SK-N-SH (cell line): ENCODE measurements at regions not wholly inside any gene's neighbourhood (a gene's known extent, or its start where the extent isn't known, plus 50 kb on each side); places are given as distances from the start of the nearest gene placed in this dataset.
"Not testable (repeated sequence)": the region's sequence is repeated elsewhere in the genome, so short reads cannot be mapped to it uniquely, and the experiment has no call there.

ENCODE experiments used
- CTCF ChIA-PET: fragments of 300-600, 350-600 bp; formaldehyde crosslinking; extraction: SDS; loops from one replicate; lab custom pipeline; 2021; lab: Yijun Ruan, JAX
- POLR2A ChIA-PET: fragments of 350-600 bp; sonication (Branson Sonifier 250); formaldehyde crosslinking; extraction: SDS; loops from one replicate; lab custom pipeline; 2020; ENCODE audit warnings: antibody characterized with exemption, inconsistent platforms; lab: Yijun Ruan, JAX
- DNase-seq: peaks from one replicate; pipeline ENCODE4 v3.0.0; 2012
- H2AFZ ChIP-seq: fragments of 200-600 bp; sonication (generic); 2 replicates; pipeline ENCODE4 v1.8.1; 2016; ENCODE audit warnings: antibody characterized with exemption, mild to moderate bottlenecking, low read depth
- H3F3A ChIP-seq: fragments of 200-600 bp; sonication (generic); replicated peaks from 2 replicates; pipeline ENCODE3; 2016; ENCODE audit warnings: antibody characterized with exemption, mild to moderate bottlenecking; ENCODE audit not compliant: insufficient read depth
- H3K27ac ChIP-seq, 2 experiments: fragments of 200-500 bp in 1 of 2; fragments of 200-600 bp in 1 of 2; sonication (Bioruptor generic) in 1 of 2; sonication (generic), shearing (Covaris generic) in 1 of 2; 2 replicates each; pipeline versions ENCODE4 v1.5.1 to v1.6.1; 2014 to 2016; ENCODE audit warnings: low read depth in 2 of 2, inconsistent platforms in 1 of 2, low read length in 1 of 2, mild to moderate bottlenecking in 1 of 2, mixed read lengths in 1 of 2
- H3K27me3 ChIP-seq: fragments of 200-600 bp; sonication (generic), shearing (Covaris generic); 2 replicates; pipeline ENCODE4 v1.6.1; 2016; ENCODE audit warnings: mixed run types; ENCODE audit not compliant: insufficient read depth
- H3K36me3 ChIP-seq, 2 experiments: fragments of 200-500 bp in 1 of 2; fragments of 200-600 bp in 1 of 2; sonication (Bioruptor generic) in 1 of 2; sonication (generic) in 1 of 2; replicated peaks in 1 of 2; 2 replicates each; pipeline versions ENCODE3 to v1.5.1; 2014 to 2016; ENCODE audit warnings: low read length in 1 of 2, mild to moderate bottlenecking in 1 of 2; ENCODE audit not compliant: insufficient read depth in 2 of 2, control insufficient read depth in 1 of 2
- H3K4me1 ChIP-seq, 2 experiments: fragments of 200-500 bp in 1 of 2; fragments of 200-600 bp in 1 of 2; sonication (Bioruptor generic) in 1 of 2; sonication (generic), shearing (Covaris generic) in 1 of 2; 2 replicates each; pipeline versions ENCODE4 v1.5.1 to v1.6.1; 2014 to 2016; ENCODE audit warnings: low read depth in 1 of 2, low read length in 1 of 2, mixed run types in 1 of 2; ENCODE audit not compliant: insufficient read depth in 2 of 2, control insufficient read depth in 1 of 2
- H3K4me2 ChIP-seq: fragments of 200-600 bp; sonication (generic), shearing (Covaris generic); 2 replicates; pipeline ENCODE4 v1.6.1; 2017; ENCODE audit warnings: mixed run types
- H3K4me3 ChIP-seq, 2 experiments: fragments of 200-500 bp in 1 of 2; fragments of 200-600 bp in 1 of 2; sonication (Bioruptor generic) in 1 of 2; sonication (generic), shearing (Covaris generic) in 1 of 2; 2 replicates each; pipeline versions ENCODE4 v1.5.1 to v1.8.1; 2014 to 2016; ENCODE audit warnings: low read depth in 2 of 2, inconsistent platforms in 1 of 2, low read length in 1 of 2, mild to moderate bottlenecking in 1 of 2, mixed read lengths in 1 of 2, moderate library complexity in 1 of 2
- H3K79me2 ChIP-seq: fragments of 200-600 bp; sonication (generic); 2 replicates; pipeline ENCODE4 v1.8.1; 2017; ENCODE audit warnings: mild to moderate bottlenecking; ENCODE audit not compliant: insufficient read depth
- H3K9ac ChIP-seq: fragments of 200-600 bp; sonication (generic); 2 replicates; pipeline ENCODE4 v1.6.1; 2017; ENCODE audit warnings: mixed run types
- H3K9me2 ChIP-seq: fragments of 200-600 bp; sonication (generic); 2 replicates; pipeline ENCODE4 v1.6.1; 2017; ENCODE audit warnings: mixed run types
- H3K9me3 ChIP-seq: fragments of 200-600 bp; sonication (generic); 2 replicates; pipeline ENCODE4 v1.6.1; 2017; ENCODE audit warnings: mixed run types, mild to moderate bottlenecking, moderate library complexity
- H4K20me1 ChIP-seq: fragments of 200-600 bp; sonication (generic); 2 replicates; pipeline ENCODE4 v1.6.1; 2017; ENCODE audit warnings: mild to moderate bottlenecking, mixed run types; ENCODE audit not compliant: insufficient read depth
- CTCF ChIP-seq: fragments of 200-600 bp; sonication (generic); IDR thresholded peaks from 2 replicates; pipeline ENCODE4 v1.6.1; 2017; ENCODE audit warnings: antibody characterized with exemption, mild to moderate bottlenecking, moderate library complexity
- EZH2phosphoT487 ChIP-seq: fragments of 200-600 bp; sonication (generic); IDR thresholded peaks from 2 replicates; pipeline ENCODE4 v1.6.1; 2017; ENCODE audit warnings: low read depth, mixed run types, mild to moderate bottlenecking, antibody characterized with exemption, moderate library complexity, borderline replicate concordance
- PBX3 ChIP-seq: IDR thresholded peaks from 2 replicates; pipeline ENCODE4; 2012
- ZBTB33 ChIP-seq: IDR thresholded peaks from 2 replicates; pipeline ENCODE4 v1.4.0; 2012; ENCODE audit warnings: low read depth, borderline replicate concordance
- WGBS: methylation state at CpG from one replicate; pipeline ENCODE4 v1.1.6; 2017; ENCODE audit warnings: low lambda C conversion rate; 5-methylcytosine and 5-hydroxymethylcytosine counted together

GRCh38 chr15:62515696-62516395 lies 350.8 kb upstream of the C2CD4B start (continued):
- no peak for TF ChIP-seq ZBTB33
- no peak for TF ChIP-seq CTCF

GRCh38 chr15:62517541-62517940 lies 352.5 kb upstream of the C2CD4B start:
- POLR2A ChIA-PET, result no interaction called here
- DNase-seq, result no peak
- H3K9ac ChIP-seq, result no peak overlapping the region

GRCh38 chr15:62518666-62519065 lies 353.6 kb upstream of the C2CD4B start:
- H3K9ac ChIP-seq, H3K36me3 ChIP-seq, H3K4me1 ChIP-seq, H2AFZ ChIP-seq, H3K9me3 ChIP-seq, H3K4me3 ChIP-seq, H3K27ac ChIP-seq, POLR2A ChIA-PET, H3K4me2 ChIP-seq, H3F3A ChIP-seq, DNase-seq, H3K9me2 ChIP-seq, H3K79me2 ChIP-seq, H3K27me3 ChIP-seq, H4K20me1 ChIP-seq, CTCF ChIA-PET: not testable (repeated sequence)
- 93% methylated on average over 6 of the region's 6 CpGs for WGBS

More at GRCh38 chr15:62517541-62517940, 352.5 kb upstream of the C2CD4B start:
- no peak overlapping the region for H2AFZ ChIP-seq
- 100% methylated on average over 1 of the region's 1 CpG for WGBS
- H3K27ac ChIP-seq, result no peak overlapping the region
- CTCF ChIA-PET, result no interaction called here
- no peaks in the 10 kb centered on the region for H3K9me2 ChIP-seq
- no peaks in the 10 kb centered on the region for H3F3A ChIP-seq
- TF ChIP-seq PBX3 (no peak), EZH2phosphoT487 (no peak)
- no peaks in the 10 kb centered on the region for H4K20me1 ChIP-seq
- H3K27me3 ChIP-seq, result no peaks in the 10 kb centered on the region
- peaks cover 0 to 7% of the 10 kb centered on the region in 2 experiments; a peak in 2 of 4 replicates for H3K4me1 ChIP-seq
- no peaks in the 10 kb centered on the region for H3K36me3 ChIP-seq
- H3K4me2 ChIP-seq, result no peak overlapping the region
- H3K9me3 ChIP-seq, result no peaks in the 10 kb centered on the region
- no peak overlapping the region for H3K4me3 ChIP-seq
- 0 out of 2 replicates have a peak, but pooled peaks cover 6% of the 10 kb centered on the region for H3K79me2 ChIP-seq
